ENCODE measurements at regions not wholly inside any gene's neighbourhood (a gene's known extent, or its start where the extent isn't known, plus 50 kb on each side); places are given as distances from the start of the nearest gene placed in this dataset.

GRCh38 chr4:159047478-159048165 lies 55.3 kb upstream of the RAPGEF2 start:
- H3K4me3 ChIP-seq: peak overlapping the region; percentile 60
- no peaks in the 10 kb centered on the region for H3K36me3 ChIP-seq
- H3K27me3 ChIP-seq (replicated peaks; ENCODE audit: insufficient read depth): no peaks in the 10 kb centered on the region
- peak overlapping the region in 1 of 2 donors; percentile 17 for H3K27ac ChIP-seq
- TF ChIP-seq CTCF (IDR thresholded peaks at IDR 0.05): no peak
- no peak for ATAC-seq (ENCODE audit: insufficient number of reproducible peaks, low FRiP score, low read depth)
- no peaks in the 10 kb centered on the region for H3K9me3 ChIP-seq
- no peaks in the 10 kb centered on the region for H3K4me1 ChIP-seq (ENCODE audit: control insufficient read depth in 1 of 2, low read depth in 2 of 2)
- DNase-seq (ENCODE audit: low spot score): no peak

- H3K36me3 ChIP-seq: no peaks in the 10 kb centered on the region
- DNase-seq (ENCODE audit: low spot score): no peak
- peak overlapping the region in 1 of 2 donors; percentile 17 for H3K27ac ChIP-seq
- TF ChIP-seq CTCF (IDR thresholded peaks at IDR 0.05): no peak
- no peaks in the 10 kb centered on the region for H3K4me1 ChIP-seq (ENCODE audit: control insufficient read depth in 1 of 2, low read depth in 2 of 2)
- H3K27me3 ChIP-seq (replicated peaks; ENCODE audit: insufficient read depth): no peaks in the 10 kb centered on the region
- ATAC-seq (ENCODE audit: insufficient number of reproducible peaks, low FRiP score, low read depth): no peak
- peak overlapping the region; percentile 60 for H3K4me3 ChIP-seq
- H3K9me3 ChIP-seq: no peaks in the 10 kb centered on the region
Measured at GRCh38 chr4:159048166-159048886, 54.6 kb upstream of the RAPGEF2 start.

DNA sequence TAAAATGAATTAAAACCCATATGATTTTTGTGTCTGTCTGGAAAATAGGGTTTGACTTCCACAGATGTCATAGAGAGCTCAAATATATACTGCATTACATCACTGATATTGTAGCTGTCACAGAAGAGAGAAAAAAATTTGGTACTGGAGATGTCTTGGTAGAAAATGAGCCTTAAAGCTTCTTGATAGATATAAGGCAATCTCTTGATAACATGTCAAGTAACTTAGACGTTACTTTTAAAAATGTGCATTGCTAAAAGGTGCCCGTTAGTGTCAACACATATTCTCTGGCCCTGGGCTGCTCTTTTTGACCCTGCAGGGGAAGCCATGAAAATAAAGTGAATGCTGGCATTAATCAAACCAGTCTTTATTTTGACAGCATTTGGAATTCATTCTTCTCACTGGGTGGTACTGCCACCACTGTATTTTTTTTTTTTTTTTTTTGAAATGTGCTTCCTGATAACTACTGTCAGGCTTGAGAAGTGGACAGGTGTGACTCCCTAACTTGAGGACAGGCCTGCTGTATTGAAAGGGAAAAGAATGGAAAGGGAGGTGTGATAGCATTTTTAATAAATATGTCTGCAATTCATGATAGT lies 53.0 kb upstream of the RAPGEF2 start:
- no peaks in the 10 kb centered on the region for H3K36me3 ChIP-seq
- DNase-seq (ENCODE audit: low spot score) (no peak), ATAC-seq (ENCODE audit: insufficient number of reproducible peaks, low FRiP score, low read depth) (no peak)
- no peaks in the 10 kb centered on the region for H3K27me3 ChIP-seq (replicated peaks; ENCODE audit: insufficient read depth)
- no peak overlapping the region for H3K4me3 ChIP-seq
- no peaks in the 10 kb centered on the region for H3K4me1 ChIP-seq (ENCODE audit: control insufficient read depth in 1 of 2, low read depth in 2 of 2)
- TF ChIP-seq CTCF (IDR thresholded peaks at IDR 0.05): no peak
- no peaks in the 10 kb centered on the region for H3K9me3 ChIP-seq
- H3K27ac ChIP-seq: no peak overlapping the region

DNA sequence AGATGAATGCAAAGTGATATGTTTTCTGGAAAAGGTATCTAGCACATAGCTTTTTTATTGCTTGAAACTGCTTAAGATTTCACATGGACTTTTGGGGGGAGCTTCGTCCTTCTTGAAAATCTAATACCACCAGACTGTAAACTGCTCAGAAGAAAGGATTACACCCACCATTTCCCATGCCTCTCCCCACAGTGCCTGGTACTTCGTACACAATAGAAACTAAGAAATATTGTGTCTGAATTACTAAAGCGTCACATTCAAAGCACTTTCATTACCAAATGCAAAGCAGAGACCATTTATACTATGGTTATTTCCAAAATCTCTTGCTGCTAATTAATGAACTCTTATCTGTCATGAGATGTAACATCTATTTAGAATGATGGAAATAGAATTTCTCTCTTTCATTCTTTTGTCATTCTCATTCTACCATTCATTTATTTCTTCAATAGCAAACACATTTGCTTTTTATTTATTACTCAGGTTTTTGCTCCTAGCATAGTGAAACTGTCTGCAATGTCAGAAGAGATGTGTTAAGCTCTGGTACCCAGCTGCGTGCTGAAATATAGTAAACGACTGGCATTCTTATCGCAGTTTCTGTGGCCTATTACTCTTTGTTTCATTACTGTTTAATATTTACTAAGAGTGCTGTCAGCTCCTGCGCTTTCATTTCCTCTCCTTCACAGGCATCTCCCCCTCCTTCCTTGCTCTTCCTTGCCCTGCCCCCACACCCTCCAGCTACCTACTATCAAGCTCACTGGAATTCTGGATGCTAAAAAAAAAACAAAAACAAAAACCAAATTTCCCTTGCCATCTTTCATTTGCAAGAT lies 51.4 kb upstream of the RAPGEF2 start:
- no peak for ATAC-seq (ENCODE audit: insufficient number of reproducible peaks, low FRiP score, low read depth)
- Histone ChIP-seq H3K9me3 (no peaks in the 10 kb centered on the region), H3K27me3 (replicated peaks; ENCODE audit: insufficient read depth) (no peaks in the 10 kb centered on the region), H3K36me3 (no peaks in the 10 kb centered on the region), H3K27ac (no peak overlapping the region), H3K4me1 (ENCODE audit: control insufficient read depth in 1 of 2, low read depth in 2 of 2) (no peaks in the 10 kb centered on the region), H3K4me3 (no peak overlapping the region)
- no peak for TF ChIP-seq CTCF (IDR thresholded peaks at IDR 0.05)
- no peak for DNase-seq (ENCODE audit: low spot score)

GRCh38 chr4:159052315-159052714 lies 50.6 kb upstream of the RAPGEF2 start:
- H3K27ac ChIP-seq: no peak overlapping the region

More at GRCh38 chr4:159052315-159052714, 50.6 kb upstream of the RAPGEF2 start:
- H3K9me3 ChIP-seq: no peaks in the 10 kb centered on the region
- no peaks in the 10 kb centered on the region for H3K4me1 ChIP-seq (ENCODE audit: control insufficient read depth in 1 of 2, low read depth in 2 of 2)
- TF ChIP-seq CTCF (IDR thresholded peaks at IDR 0.05): no peak
- H3K36me3 ChIP-seq: no peaks in the 10 kb centered on the region
- H3K4me3 ChIP-seq: no peak overlapping the region
- ATAC-seq (ENCODE audit: insufficient number of reproducible peaks, low FRiP score, low read depth) (no peak), DNase-seq (ENCODE audit: low spot score) (no peak)
- H3K27me3 ChIP-seq (replicated peaks; ENCODE audit: insufficient read depth): no peaks in the 10 kb centered on the region

All from thoracic aorta (tissue), 2 donors.